Upper lobe of right lung (tissue), 1 donor: ENCODE measurements at regions not wholly inside any gene's neighbourhood (a gene's known extent, or its start where the extent isn't known, plus 50 kb on each side); places are given as distances from the start of the nearest gene placed in this dataset.

Experiments used
- ATAC-seq: fragments of 200-7000 bp; cut with Tn5 transposase; one replicate; pipeline ENCODE4 v1.9.1; 2020; ENCODE audit warnings: mild to moderate bottlenecking, moderate library complexity
- DNase-seq: peaks from one replicate; pipeline ENCODE4 v3.0.0-alpha.2; 2020
- H3K27ac ChIP-seq: fragments of 200-600 bp; one replicate; pipeline ENCODE4 v1.8.0; 2022
- H3K27me3 ChIP-seq: fragments of 200-600 bp; one replicate; pipeline ENCODE4 v1.8.0; 2022; ENCODE audit warnings: mild to moderate bottlenecking
- H3K36me3 ChIP-seq: fragments of 200-600 bp; one replicate; pipeline ENCODE4 v1.8.0; 2022
- H3K4me1 ChIP-seq: fragments of 200-600 bp; one replicate; pipeline ENCODE4 v1.8.0; 2022
- H3K4me3 ChIP-seq: fragments of 200-600 bp; one replicate; pipeline ENCODE4 v1.8.0; 2022; ENCODE audit warnings: mild to moderate bottlenecking
- H3K9me3 ChIP-seq: fragments of 200-600 bp; one replicate; pipeline ENCODE4 v1.8.0; 2022
- intact Hi-C: fragments of 100-400 bp; cut with DNase I; formaldehyde crosslinking; loops from one replicate; pipeline ENCODE4 v1.11.0; 2022
- TF ChIP-seq, protein P1 (sequence below): fragments of 200-600 bp; IDR thresholded peaks from one replicate; pipeline ENCODE4 v1.8.0; 2022; ENCODE audit warnings: antibody characterized with exemption
- donor health status: DM: no; HTN: yes; CAD: no; lungs with severe emphysema.

DNA sequence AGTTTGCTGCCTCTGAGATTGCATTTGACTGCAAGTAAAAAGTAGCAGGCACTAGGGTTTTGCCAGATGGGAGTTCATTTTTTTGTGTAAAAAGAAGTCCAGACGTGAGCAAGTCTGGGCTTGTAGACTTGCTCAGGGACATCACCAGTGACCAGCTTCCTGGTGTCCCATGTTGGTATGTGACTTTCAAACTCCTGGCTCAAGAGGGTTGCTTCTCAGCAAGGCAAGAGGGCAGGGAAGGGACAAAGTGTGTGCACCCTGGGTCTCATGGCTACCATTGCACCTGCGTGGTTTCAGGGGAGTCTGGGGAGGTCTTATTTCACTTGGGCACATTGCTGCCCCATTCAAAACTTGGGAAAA lies 79.3 kb upstream of the ZNF716 start:
- no peak for DNase-seq
- Histone ChIP-seq H3K27ac (no peak overlapping the region), H3K27me3 (no peaks in the 10 kb centered on the region), H3K36me3 (no peaks in the 10 kb centered on the region), H3K4me3 (no peak overlapping the region), H3K9me3 (no peaks in the 10 kb centered on the region), H3K4me1 (no peaks in the 10 kb centered on the region)
- intact Hi-C loops, result no loop called here
- TF ChIP-seq, protein P1, sequence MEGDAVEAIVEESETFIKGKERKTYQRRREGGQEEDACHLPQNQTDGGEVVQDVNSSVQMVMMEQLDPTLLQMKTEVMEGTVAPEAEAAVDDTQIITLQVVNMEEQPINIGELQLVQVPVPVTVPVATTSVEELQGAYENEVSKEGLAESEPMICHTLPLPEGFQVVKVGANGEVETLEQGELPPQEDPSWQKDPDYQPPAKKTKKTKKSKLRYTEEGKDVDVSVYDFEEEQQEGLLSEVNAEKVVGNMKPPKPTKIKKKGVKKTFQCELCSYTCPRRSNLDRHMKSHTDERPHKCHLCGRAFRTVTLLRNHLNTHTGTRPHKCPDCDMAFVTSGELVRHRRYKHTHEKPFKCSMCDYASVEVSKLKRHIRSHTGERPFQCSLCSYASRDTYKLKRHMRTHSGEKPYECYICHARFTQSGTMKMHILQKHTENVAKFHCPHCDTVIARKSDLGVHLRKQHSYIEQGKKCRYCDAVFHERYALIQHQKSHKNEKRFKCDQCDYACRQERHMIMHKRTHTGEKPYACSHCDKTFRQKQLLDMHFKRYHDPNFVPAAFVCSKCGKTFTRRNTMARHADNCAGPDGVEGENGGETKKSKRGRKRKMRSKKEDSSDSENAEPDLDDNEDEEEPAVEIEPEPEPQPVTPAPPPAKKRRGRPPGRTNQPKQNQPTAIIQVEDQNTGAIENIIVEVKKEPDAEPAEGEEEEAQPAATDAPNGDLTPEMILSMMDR, result no peak
- ATAC-seq, result no peak

DNA sequence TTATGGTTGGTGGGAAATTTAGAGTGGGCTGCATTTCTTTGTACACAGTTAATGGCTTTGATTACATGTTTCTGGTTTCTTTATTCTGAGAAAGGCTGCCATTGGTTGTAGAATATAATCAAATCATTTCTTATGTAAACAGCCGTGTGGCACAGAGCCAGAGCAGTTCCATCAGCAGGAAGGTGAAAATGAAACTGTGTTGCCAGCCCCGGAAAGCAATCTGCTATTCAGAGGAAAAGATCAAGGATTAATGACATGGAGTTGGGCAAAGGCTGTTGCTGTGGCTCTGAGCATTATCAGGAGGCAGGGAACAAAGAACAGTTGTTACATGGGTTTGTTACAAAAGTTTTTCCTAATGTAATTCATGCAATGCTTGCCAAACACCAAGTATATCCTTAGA lies 74.2 kb upstream of the ZNF716 start:
- Histone ChIP-seq H3K9me3 (no peaks in the 10 kb centered on the region), H3K36me3 (no peaks in the 10 kb centered on the region), H3K27ac (no peak overlapping the region), H3K27me3 (no peaks in the 10 kb centered on the region), H3K4me1 (no peaks in the 10 kb centered on the region), H3K4me3 (no peak overlapping the region)
- TF ChIP-seq, protein P1, result no peak
- no peak for ATAC-seq
- DNase-seq, result no peak
- intact Hi-C loops, result no loop called here

GRCh38 chr7:57381581-57381980 lies 68.4 kb upstream of the ZNF716 start:
- H3K27ac ChIP-seq, result no peak overlapping the region
- TF ChIP-seq, protein P1, result no peak
- no peaks in the 10 kb centered on the region for H3K27me3 ChIP-seq
- H3K9me3 ChIP-seq, result no peaks in the 10 kb centered on the region
- H3K4me1 ChIP-seq, result no peaks in the 10 kb centered on the region
- H3K4me3 ChIP-seq, result no peak overlapping the region
- H3K36me3 ChIP-seq, result no peaks in the 10 kb centered on the region
- no peak for ATAC-seq
- no peak for DNase-seq
- intact Hi-C loops, result no loop called here

GRCh38 chr7:57384380-57384779 lies 65.6 kb upstream of the ZNF716 start:
- Histone ChIP-seq H3K9me3 (no peaks in the 10 kb centered on the region), H3K4me1 (no peaks in the 10 kb centered on the region), H3K4me3 (no peak overlapping the region), H3K27ac (no peak overlapping the region), H3K36me3 (no peaks in the 10 kb centered on the region), H3K27me3 (no peaks in the 10 kb centered on the region)
- DNase-seq, result no peak
- intact Hi-C loops, result no loop called here
- no peak for ATAC-seq
- TF ChIP-seq, protein P1, result no peak

- intact Hi-C loops, result no loop called here
- TF ChIP-seq, protein P1, result no peak
- no peak for DNase-seq
- Histone ChIP-seq H3K27me3 (no peaks in the 10 kb centered on the region), H3K9me3 (no peaks in the 10 kb centered on the region), H3K36me3 (no peaks in the 10 kb centered on the region), H3K4me1 (no peaks in the 10 kb centered on the region), H3K4me3 (no peak overlapping the region), H3K27ac (no peak overlapping the region)
- ATAC-seq, result no peak
These were observed 64.3 kb upstream of the ZNF716 start for GRCh38 chr7:57385668-57386067.

DNA sequence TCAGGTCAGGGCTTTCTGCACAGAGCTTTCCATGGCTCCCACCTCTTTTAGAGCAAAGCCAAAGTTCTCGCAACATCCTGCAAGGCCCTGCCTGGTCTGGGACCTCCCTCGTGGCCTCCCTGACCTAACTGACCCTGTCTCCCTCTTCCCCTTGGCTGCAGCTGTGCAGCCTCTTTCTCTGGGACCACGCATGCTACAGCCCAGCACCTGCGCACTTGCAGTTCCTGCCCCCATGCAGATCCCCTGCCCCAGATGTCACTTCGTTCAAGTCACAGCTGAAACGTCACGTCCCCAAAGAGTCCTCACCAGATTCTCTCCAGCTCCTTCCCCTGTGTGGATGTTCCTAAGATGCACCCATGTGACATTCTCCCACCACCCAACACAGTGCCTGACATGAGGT lies 61.2 kb upstream of the ZNF716 start:
- no peak for ATAC-seq
- no peaks in the 10 kb centered on the region for H3K27me3 ChIP-seq
- no peaks in the 10 kb centered on the region for H3K36me3 ChIP-seq
- TF ChIP-seq, protein P1, result no peak
- no peaks in the 10 kb centered on the region for H3K9me3 ChIP-seq
- no peak for DNase-seq
- H3K4me3 ChIP-seq, result no peak overlapping the region
- intact Hi-C loops, result no loop called here
- H3K4me1 ChIP-seq, result no peaks in the 10 kb centered on the region
- H3K27ac ChIP-seq, result no peak overlapping the region
